GM23338 (cell line): ENCODE measurements at regions not wholly inside any gene's neighbourhood (a gene's known extent, or its start where the extent isn't known, plus 50 kb on each side); places are given as distances from the start of the nearest gene placed in this dataset.

Experiments used
- ATAC-seq: fragments of 200-7000 bp; cut with Tn5 transposase; 3 replicates; pipeline ENCODE4 v1.9.1; 2020
- DNase-seq: peaks from one replicate; pipeline ENCODE4 v3.0.0-alpha.2; 2015; ENCODE audit warnings: low spot score
- H2AFZ ChIP-seq: fragments of 200-600 bp; sonication (generic); 2 replicates; pipeline ENCODE4 v1.8.0; 2016; ENCODE audit warnings: antibody characterized with exemption, mild to moderate bottlenecking, moderate library complexity
- H3F3A ChIP-seq: fragments of 200-600 bp; sonication (generic); replicated peaks from 2 replicates; pipeline ENCODE4 v1.8.0; 2017; ENCODE audit warnings: antibody characterized with exemption, mixed run types, low read depth
- H3K27ac ChIP-seq: fragments of 200-600 bp; sonication (generic); 2 replicates; pipeline ENCODE4 v1.6.1; 2016; ENCODE audit warnings: low read depth
- H3K27me3 ChIP-seq: fragments of 200-600 bp; sonication (generic); 2 replicates; pipeline ENCODE4 v1.8.0; 2016; ENCODE audit warnings: mild to moderate bottlenecking, mixed run types, moderate library complexity; ENCODE audit not compliant: insufficient read depth
- H3K36me3 ChIP-seq: fragments of 200-600 bp; sonication (generic); 2 replicates; pipeline ENCODE4 v1.8.0; 2016; ENCODE audit warnings: mild to moderate bottlenecking; ENCODE audit not compliant: insufficient read depth
- H3K4me1 ChIP-seq: fragments of 200-600 bp; sonication (generic); 2 replicates; pipeline ENCODE4 v1.8.0; 2016; ENCODE audit warnings: mild to moderate bottlenecking, moderate library complexity; ENCODE audit not compliant: insufficient read depth
- H3K4me2 ChIP-seq: fragments of 200-600 bp; sonication (generic); 2 replicates; pipeline ENCODE4 v1.7.1; 2017; ENCODE audit warnings: mixed run types
- H3K4me3 ChIP-seq: fragments of 200-600 bp; sonication (generic); 2 replicates; pipeline ENCODE4 v1.6.1; 2016; ENCODE audit warnings: mixed run types
- H3K79me2 ChIP-seq: fragments of 200-600 bp; sonication (generic); replicated peaks from 2 replicates; pipeline ENCODE4 v1.8.0; 2017; ENCODE audit warnings: mild to moderate bottlenecking; ENCODE audit not compliant: insufficient read depth
- H3K9me2 ChIP-seq: fragments of 200-600 bp; sonication (generic); 2 replicates; pipeline ENCODE4 v1.8.0; 2017; ENCODE audit not compliant: insufficient read depth
- H4K20me1 ChIP-seq: fragments of 200-600 bp; sonication (generic); replicated peaks from 2 replicates; pipeline ENCODE4 v1.8.0; 2017; ENCODE audit warnings: mild to moderate bottlenecking; ENCODE audit not compliant: insufficient read depth
- H3K27ac Mint-ChIP-seq: 2 replicates; pipeline ENCODE4 v1.8.0; 2020; ENCODE audit warnings: inconsistent platforms, mild to moderate bottlenecking, moderate library complexity, mixed read lengths
- H3K27me3 Mint-ChIP-seq: 3 replicates; pipeline ENCODE4 v1.8.0; 2022; ENCODE audit warnings: low read depth, mild to moderate bottlenecking, moderate library complexity, mixed read lengths, inconsistent platforms; ENCODE audit not compliant: insufficient read depth, poor library complexity
- H3K36me3 Mint-ChIP-seq: 3 replicates; pipeline ENCODE4 v1.8.0; 2021; ENCODE audit warnings: low read depth, mild to moderate bottlenecking, inconsistent platforms, moderate library complexity, mixed read lengths
- H3K4me1 Mint-ChIP-seq: 3 replicates; pipeline ENCODE4 v1.8.0; 2020; ENCODE audit warnings: mild to moderate bottlenecking, inconsistent platforms, mixed read lengths
- H3K4me3 Mint-ChIP-seq: 3 replicates; pipeline ENCODE4 v1.8.0; 2021; ENCODE audit warnings: moderate library complexity, mild to moderate bottlenecking, inconsistent platforms, mixed read lengths
- H3K9me3 Mint-ChIP-seq: 3 replicates; pipeline ENCODE4 v1.8.0; 2020; ENCODE audit warnings: moderate library complexity, mild to moderate bottlenecking, inconsistent platforms, mixed read lengths
- POLR2AphosphoS5 ChIP-seq: IDR thresholded peaks from 2 replicates; pipeline ENCODE4 v1.6.1; 2016; ENCODE audit warnings: antibody characterized with exemption, low read depth
- REST ChIP-seq: IDR thresholded peaks from one replicate; pipeline ENCODE4 v1.6.1; 2018; ENCODE audit warnings: antibody characterized with exemption; ENCODE audit not compliant: unreplicated experiment
- ZNF114 ChIP-seq: fragments of 250-450 bp; sonication (Bioruptor Pico); IDR thresholded peaks from 2 replicates; pipeline ENCODE4 v1.5.0; 2020; ENCODE audit warnings: mild to moderate bottlenecking, moderate library complexity
- TF ChIP-seq, protein P1 (sequence below): fragments of 250-450 bp; sonication (Bioruptor Pico); IDR thresholded peaks from 2 replicates; pipeline ENCODE4 v1.5.0; 2020; ENCODE audit warnings: mild to moderate bottlenecking, moderate library complexity

- ATAC-seq (no peak), DNase-seq (no peak)
- Histone ChIP-seq H3K27me3 (no peaks in the 10 kb centered on the region), H3K79me2 (no peaks in the 10 kb centered on the region), H3K4me3 (no peak overlapping the region), H3K27ac (no peak overlapping the region), H3K4me2 (no peak overlapping the region), H4K20me1 (no peaks in the 10 kb centered on the region), H3K36me3 (no peaks in the 10 kb centered on the region), H3K9me2 (no peaks in the 10 kb centered on the region), H3F3A (no peaks in the 10 kb centered on the region), H2AFZ (no peak overlapping the region), H3K4me1 (no peaks in the 10 kb centered on the region)
- Mint-ChIP-seq H3K36me3 (no peaks in the 10 kb centered on the region), H3K4me3 (no peak overlapping the region), H3K27me3 (no peaks in the 10 kb centered on the region), H3K4me1 (no peaks in the 10 kb centered on the region), H3K9me3 (no peaks in the 10 kb centered on the region), H3K27ac (no peak overlapping the region)
- no peak for TF ChIP-seq ZNF114 (CRISPR knock-in tag)
- TF ChIP-seq POLR2AphosphoS5: no peak
- no peak for TF ChIP-seq REST
- TF ChIP-seq, protein P1, sequence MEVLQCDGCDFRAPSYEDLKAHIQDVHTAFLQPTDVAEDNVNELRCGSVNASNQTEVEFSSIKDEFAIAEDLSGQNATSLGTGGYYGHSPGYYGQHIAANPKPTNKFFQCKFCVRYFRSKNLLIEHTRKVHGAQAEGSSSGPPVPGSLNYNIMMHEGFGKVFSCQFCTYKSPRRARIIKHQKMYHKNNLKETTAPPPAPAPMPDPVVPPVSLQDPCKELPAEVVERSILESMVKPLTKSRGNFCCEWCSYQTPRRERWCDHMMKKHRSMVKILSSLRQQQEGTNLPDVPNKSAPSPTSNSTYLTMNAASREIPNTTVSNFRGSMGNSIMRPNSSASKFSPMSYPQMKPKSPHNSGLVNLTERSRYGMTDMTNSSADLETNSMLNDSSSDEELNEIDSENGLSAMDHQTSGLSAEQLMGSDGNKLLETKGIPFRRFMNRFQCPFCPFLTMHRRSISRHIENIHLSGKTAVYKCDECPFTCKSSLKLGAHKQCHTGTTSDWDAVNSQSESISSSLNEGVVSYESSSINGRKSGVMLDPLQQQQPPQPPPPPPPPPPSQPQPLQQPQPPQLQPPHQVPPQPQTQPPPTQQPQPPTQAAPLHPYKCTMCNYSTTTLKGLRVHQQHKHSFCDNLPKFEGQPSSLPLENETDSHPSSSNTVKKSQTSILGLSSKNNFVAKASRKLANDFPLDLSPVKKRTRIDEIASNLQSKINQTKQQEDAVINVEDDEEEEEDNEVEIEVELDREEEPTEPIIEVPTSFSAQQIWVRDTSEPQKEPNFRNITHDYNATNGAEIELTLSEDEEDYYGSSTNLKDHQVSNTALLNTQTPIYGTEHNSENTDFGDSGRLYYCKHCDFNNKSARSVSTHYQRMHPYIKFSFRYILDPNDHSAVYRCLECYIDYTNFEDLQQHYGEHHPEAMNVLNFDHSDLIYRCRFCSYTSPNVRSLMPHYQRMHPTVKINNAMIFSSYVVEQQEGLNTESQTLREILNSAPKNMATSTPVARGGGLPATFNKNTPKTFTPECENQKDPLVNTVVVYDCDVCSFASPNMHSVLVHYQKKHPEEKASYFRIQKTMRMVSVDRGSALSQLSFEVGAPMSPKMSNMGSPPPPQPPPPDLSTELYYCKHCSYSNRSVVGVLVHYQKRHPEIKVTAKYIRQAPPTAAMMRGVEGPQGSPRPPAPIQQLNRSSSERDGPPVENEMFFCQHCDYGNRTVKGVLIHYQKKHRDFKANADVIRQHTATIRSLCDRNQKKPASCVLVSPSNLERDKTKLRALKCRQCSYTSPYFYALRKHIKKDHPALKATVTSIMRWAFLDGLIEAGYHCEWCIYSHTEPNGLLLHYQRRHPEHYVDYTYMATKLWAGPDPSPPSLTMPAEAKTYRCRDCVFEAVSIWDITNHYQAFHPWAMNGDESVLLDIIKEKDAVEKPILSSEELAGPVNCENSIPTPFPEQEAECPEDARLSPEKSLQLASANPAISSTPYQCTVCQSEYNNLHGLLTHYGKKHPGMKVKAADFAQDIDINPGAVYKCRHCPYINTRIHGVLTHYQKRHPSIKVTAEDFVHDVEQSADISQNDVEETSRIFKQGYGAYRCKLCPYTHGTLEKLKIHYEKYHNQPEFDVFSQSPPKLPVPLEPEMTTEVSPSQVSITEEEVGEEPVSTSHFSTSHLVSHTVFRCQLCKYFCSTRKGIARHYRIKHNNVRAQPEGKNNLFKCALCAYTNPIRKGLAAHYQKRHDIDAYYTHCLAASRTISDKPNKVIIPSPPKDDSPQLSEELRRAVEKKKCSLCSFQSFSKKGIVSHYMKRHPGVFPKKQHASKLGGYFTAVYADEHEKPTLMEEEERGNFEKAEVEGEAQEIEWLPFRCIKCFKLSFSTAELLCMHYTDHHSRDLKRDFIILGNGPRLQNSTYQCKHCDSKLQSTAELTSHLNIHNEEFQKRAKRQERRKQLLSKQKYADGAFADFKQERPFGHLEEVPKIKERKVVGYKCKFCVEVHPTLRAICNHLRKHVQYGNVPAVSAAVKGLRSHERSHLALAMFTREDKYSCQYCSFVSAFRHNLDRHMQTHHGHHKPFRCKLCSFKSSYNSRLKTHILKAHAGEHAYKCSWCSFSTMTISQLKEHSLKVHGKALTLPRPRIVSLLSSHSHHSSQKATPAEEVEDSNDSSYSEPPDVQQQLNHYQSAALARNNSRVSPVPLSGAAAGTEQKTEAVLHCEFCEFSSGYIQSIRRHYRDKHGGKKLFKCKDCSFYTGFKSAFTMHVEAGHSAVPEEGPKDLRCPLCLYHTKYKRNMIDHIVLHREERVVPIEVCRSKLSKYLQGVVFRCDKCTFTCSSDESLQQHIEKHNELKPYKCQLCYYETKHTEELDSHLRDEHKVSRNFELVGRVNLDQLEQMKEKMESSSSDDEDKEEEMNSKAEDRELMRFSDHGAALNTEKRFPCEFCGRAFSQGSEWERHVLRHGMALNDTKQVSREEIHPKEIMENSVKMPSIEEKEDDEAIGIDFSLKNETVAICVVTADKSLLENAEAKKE: no peak
Measured at GRCh38 chr5:161219816-161220215, 326.7 kb downstream of the GABRB2 start.
